HG03175 (cell line): ENCODE measurements at regions not wholly inside any gene's neighbourhood (a gene's known extent, or its start where the extent isn't known, plus 50 kb on each side); places are given as distances from the start of the nearest gene placed in this dataset.
"Not testable (repeated sequence)": the region's sequence is repeated elsewhere in the genome, so short reads cannot be mapped to it uniquely, and the experiment has no call there.

Experiments used
- ATAC-seq: cut with Tn5 transposase; IDR thresholded peaks from one replicate; pipeline ENCODE4 v1.9.1; 2021; ENCODE audit warnings: mild to moderate bottlenecking, moderate library complexity; ENCODE audit not compliant: unreplicated experiment

GRCh38 chr5:124961521-124961920 is 215.1 kb upstream of the ZNF608 start:
- ATAC-seq: no peak

GRCh38 chr5:124962111-124962510 is 215.7 kb upstream of the ZNF608 start:
- no peak for ATAC-seq

DNA sequence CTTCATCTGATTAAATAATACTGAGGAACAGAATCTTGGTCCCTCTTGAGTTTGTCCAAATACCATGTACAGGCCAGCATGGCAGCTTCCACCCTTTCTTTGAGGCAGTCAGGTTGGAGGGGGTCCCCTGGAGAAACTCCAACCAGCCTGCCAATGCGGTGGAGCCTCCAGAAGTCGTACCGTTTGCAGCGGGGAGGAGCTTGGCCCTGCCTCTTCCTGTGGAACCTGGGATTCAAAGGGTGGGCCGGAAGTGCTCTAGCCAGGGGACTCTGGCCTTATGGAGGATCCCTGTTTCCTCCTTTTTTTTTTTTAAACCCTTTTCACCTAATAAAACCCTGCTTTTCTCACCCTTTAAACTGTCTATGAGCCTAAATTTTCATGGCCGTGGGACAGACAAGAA is 216.3 kb upstream of the ZNF608 start:
- ATAC-seq: no peak

- ATAC-seq: no peak
Measured at GRCh38 chr5:124963236-124963919, 216.9 kb upstream of the ZNF608 start.

- ATAC-seq: not testable (repeated sequence)
Measured at GRCh38 chr5:124966741-124967140, 220.3 kb upstream of the ZNF608 start.

DNA sequence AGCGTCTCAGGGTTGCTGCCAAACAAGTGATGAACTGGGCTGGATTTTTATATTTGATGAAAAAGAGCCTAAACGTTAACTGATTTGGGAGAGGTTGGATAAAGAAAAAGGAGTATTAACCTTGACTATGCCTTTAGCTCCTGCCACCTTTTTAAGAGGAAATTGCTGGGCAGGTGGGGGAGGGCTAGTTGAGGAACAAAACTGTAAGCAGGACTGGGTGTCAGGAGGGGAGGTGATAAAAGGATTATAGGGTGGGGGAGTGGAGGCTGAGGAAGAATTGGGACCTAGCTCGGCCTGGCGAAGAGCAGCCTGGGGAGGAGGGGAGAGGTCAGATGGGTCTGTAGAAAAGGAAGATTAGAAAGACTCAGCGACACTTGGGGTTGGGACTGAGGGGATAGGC is 223.9 kb upstream of the ZNF608 start:
- ATAC-seq: not testable (repeated sequence)

DNA sequence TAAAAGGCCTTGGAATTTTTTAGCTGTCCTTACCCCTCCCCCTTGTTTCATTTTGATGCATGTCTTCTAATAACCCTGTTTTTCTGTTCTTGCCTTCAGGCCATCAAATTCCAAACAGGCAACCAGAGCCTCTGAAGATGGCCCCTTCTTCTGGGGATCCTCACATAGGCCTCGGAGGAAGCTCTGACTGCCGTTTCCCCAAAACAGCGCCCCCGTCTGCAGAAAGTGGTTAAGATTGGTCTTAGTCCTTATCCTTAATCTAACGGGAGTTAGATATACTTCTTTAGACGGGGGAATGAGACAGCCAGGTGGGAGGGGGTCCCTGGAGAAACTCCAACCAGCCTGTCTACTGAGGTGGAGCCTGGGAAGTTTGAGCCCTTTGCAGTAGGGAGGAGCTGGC is 226.3 kb upstream of the ZNF608 start:
- no peak for ATAC-seq

- ATAC-seq: no peak
Measured at GRCh38 chr5:124973661-124974060, 227.2 kb upstream of the ZNF608 start.

- ATAC-seq: no peak
Measured at GRCh38 chr5:124976086-124976485, 229.6 kb upstream of the ZNF608 start.

DNA sequence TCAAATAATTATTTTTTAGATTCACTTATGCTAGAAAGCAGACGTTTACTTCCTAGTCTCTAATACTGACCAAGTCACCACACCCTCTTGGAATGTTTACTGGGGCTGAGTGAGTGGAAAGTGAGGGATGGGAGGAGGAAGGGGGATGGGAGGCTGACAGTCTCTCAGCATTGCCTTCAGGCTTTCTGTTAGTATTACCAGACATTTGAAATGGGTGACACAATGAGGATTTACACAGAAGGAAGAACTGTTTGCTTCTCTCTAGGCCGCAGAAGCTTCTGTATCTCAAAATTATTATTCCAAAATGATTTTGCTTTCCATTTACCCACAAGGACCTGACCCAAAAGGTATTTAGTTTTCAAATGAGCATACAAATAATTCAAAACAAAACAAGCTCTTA is 232.8 kb upstream of the ZNF608 start:
- no peak for ATAC-seq

- ATAC-seq: peak; percentile 97
Measured at GRCh38 chr5:124980163-124980941, 233.9 kb upstream of the ZNF608 start.

GRCh38 chr5:124981901-124982300 is 235.5 kb upstream of the ZNF608 start:
- no peak for ATAC-seq

GRCh38 chr5:124986170-124986569 is 239.7 kb upstream of the ZNF608 start:
- ATAC-seq: no peak

GRCh38 chr5:124986667-124987066 is 240.2 kb upstream of the ZNF608 start:
- ATAC-seq: peak; percentile 90

DNA sequence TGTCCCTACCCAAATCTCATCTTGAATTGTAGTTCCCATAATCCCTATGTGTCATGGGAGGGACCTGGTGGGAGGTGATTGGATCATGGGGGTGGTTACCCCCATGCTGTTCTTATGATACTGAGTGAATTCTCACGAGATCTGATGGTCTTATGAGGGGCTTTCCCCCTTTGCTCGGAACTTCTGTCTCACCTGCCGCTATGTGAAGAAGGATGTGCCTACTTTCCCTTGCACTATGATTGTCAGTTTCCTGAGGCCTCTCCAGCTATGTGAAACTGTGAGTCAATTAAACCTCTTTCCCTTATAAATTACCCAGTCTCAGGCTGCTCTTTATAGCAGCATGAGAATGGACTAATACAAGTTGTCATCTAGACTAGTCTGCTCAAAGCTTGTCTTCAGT is 241.3 kb upstream of the ZNF608 start:
- ATAC-seq: not testable (repeated sequence)

- ATAC-seq: no peak
Measured at GRCh38 chr5:124990723-124991122, 244.3 kb upstream of the ZNF608 start.

GRCh38 chr5:124995421-124995820 is 249.0 kb upstream of the ZNF608 start:
- no peak for ATAC-seq

GRCh38 chr5:124996023-124996763 is 249.8 kb upstream of the ZNF608 start:
- no peak for ATAC-seq

GRCh38 chr5:124996764-124997077 is 250.3 kb upstream of the ZNF608 start:
- no peak for ATAC-seq

GRCh38 chr5:124997186-124997893 is 250.9 kb upstream of the ZNF608 start:
- no peak for ATAC-seq

- no peak for ATAC-seq
Measured at GRCh38 chr5:124998520-124998919, 252.1 kb upstream of the ZNF608 start.
